T-helper 1 cell treated with Interleukin-12 subunit alpha and Interleukin-12 subunit beta and Interleukin-4 antibody, amounts not matched to agents 30 ng/mL and 1 ng/mL, for 36 hours (primary cell): ENCODE measurements at regions not wholly inside any gene's neighbourhood (a gene's known extent, or its start where the extent isn't known, plus 50 kb on each side); places are given as distances from the start of the nearest gene placed in this dataset.

Experiments
- intact Hi-C: fragments of 100-400 bp; cut with micrococcal nuclease; formaldehyde crosslinking; loops from one replicate; pipeline ENCODE4 v1.15.1; 2024

DNA sequence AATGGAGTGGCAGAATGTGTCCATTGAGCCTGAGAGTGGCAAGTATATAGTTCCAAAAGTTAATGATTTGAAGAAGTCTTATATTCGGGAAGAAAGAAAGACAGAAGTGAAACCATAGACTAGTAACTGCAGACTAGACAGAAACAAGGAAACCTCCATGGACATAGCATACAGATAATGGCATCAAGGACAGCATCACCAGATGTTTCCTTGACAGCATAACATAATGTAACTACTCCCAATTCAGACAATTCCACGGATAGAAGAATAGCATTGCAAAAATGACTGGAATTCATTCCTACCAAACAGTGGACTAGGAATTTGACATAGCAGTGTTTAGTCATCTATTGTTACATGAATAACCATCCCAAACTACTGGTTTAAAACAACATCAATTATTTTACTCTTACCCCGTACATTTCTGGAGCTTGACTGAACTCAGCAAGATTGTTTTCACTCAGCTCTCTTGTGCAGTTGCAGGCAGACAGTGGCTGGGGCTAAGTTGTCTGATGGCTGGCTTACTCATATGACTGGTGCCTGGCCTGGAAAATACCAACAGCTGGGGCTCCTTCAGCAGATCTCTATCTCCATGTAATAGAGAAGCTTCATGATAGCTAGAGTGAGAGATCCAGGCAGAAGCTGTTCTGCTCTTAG lies 109.7 kb upstream of the GADL1 start:
- intact Hi-C loops = no loop called here

DNA sequence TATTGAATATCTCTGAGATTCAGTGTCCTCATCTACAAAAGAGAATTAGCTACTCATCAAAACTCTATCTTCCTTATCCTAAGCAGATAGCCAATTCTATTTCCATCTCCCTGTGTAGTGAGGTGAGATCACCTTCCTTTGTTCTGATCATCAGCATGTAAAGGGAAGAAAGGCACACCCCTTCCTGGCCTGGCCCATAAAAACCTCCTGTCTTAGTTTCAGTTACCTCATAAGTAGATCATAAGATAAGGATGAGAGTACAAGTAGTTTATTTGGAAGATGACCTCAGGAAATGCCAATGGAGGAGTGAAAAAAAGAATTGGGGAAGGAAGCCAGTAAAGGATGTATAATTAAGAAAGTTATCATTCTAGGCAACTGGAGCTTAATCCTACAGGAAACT lies 114.5 kb upstream of the GADL1 start:
- intact Hi-C loops = no loop called here

DNA sequence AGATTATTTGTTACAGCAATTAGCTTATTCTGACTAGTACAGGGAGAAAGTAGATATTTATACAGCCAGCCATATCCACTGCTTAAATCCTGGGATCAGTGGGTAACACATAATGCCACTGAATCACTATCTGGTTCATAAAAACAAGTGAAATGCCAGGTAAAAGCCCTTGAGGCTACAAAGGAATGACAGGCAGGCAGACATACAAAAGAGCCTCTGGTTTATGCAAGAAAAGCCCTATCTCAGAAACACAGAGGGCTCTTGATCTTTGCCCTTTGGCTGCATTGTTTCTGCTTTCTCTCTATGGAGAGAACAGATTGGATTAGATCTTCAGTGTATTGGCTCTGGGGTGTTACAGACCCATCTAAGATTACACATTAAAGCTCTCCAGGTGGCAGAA lies 115.4 kb upstream of the GADL1 start:
- intact Hi-C loops = no loop called here

DNA sequence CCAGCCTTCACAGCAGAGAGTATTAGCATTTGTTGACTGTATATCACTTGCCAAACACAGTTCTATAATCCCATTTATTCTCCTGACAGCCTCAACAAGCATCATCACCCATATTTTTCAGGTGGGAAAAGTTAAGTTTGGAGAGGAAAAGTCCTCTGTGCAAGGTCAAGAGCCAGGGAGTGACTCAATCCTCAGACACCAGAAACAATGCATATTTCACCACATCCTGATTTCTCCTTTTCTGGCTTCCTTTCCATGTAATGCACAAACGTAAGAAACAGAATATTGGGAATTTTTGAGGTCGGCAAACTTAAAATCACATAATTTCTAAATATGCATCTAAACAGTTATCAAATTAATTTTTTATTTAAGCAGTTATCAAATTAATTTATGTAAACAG lies 116.0 kb upstream of the GADL1 start:
- intact Hi-C loops = no loop called here

DNA sequence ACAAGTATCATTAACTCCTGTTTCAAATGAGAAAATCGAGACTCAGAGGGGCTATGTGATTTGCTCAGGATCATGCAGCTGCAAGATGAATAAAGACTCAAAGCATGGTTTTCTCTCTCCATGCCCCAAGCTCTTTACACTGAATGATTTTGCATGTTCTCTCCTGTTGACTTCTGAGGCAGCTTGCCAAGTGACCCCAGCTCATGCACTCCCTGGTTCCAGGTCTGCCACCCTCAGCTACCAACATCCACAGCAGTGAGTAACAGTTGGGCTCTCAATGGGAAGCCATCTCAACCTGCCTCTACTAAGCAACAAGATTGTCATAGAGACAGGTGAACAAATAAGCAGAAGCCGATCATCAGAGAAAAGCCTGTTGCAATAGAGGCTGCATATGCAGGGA lies 116.9 kb upstream of the GADL1 start:
- intact Hi-C loops = no loop called here

DNA sequence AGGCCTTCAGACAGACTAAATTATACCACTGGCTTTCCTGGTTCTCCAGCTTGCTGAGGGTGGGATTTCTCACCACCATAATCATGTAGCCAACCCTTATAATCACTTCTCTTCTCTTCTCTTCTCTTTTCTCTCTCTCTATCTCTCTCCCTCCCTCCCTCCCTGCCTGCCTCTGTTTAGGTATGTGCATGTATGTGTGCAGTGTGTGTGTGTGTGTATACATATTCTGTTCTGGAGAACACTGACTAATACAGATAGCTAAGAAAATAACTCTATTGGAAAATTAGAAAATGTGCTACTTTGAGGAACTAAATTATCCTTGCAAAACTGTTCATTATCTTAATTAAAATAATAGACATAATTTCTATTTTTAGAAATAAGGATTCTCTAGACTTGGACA lies 118.6 kb upstream of the GADL1 start:
- intact Hi-C loops = no loop called here

DNA sequence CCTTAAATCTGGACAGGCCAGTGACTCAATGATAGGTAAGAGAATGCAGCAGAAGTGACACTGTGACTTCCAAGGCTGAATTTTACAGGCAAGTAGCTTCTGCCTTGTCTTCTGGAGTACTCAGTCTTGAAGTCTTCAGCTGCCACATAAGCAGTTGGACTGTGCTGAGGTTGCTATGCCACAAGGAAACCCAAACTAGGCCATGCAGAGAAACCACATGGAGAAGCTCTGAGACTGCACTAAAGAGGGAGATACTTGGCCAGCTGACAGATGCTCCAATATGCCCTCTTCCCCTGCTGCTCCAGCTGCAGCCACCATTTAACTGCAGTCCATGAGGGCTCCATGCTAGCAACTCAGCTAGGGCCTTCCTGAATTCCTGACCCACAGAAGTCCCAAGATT lies 119.4 kb upstream of the GADL1 start:
- intact Hi-C loops = no loop called here

DNA sequence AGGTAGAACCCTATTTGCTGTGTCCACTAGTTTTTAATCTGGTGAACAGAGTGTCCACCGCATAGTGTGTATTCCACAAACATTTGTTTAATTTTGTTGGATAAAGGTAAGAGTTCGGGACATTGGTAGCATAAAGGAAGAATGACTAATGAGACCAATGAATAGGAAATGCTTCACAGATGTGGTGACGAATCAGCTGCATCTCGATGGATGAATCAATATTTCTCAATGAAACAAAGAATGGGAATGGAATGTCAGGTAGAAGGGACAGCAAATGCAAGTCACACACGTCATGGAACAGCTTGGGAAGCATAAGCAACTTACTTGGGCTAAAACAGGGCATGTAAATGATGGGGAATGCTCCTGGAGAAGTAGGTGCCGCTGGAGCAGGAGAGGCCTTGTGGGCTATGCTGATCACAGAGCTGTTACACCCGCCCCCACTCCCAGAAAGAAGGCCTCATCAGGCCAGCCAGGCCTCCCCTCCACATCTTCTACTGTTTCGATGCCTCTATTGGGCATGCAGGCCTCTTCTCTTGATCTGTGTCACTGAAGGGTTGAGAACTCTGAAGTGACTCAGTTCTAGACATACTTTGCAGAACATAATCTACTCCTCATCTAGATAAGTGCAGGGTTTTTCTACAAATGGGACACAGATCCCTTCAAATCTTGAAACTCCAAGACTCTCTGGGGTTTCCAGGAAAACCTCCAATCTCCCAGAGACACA lies 120.0 kb upstream of the GADL1 start:
- intact Hi-C loops = no loop called here

DNA sequence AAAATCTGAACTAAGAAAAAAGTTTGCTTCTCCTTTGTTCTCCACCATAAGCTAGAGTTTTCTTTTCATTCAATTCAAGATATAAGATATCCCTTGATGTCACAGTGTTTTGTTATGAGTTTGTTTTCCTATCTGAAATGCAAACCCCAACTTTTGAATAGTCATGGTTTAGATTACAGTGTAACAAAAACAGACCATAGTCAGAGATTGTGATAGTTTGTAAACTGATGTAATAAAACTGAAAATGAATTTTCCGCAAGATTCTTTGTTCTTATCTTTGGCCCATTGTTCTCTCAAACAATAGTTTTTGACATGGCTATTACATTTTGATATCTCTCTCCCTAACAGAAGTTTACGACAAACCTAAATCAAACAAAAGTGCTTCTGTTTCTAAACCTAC lies 121.7 kb upstream of the GADL1 start:
- intact Hi-C loops = no loop called here

DNA sequence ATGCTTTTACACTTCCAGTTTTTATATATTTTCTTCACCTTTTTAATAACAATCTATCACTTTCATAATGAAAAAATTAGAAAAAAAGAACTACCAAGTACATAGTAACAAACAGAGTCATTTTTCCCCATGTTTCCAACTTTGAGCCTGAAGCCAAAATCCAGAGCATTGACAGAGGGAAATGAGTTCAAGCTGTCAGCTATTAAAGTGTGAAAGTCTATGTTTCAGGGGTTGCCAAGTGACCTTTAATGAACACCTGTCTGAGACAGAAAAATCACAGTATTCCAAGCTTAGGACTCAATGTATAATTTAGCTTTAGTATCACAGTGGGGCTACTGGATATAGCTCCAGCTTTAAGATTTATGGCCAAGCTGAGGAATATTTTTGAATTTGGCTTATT lies 128.3 kb upstream of the GADL1 start:
- intact Hi-C loops = no loop called here

DNA sequence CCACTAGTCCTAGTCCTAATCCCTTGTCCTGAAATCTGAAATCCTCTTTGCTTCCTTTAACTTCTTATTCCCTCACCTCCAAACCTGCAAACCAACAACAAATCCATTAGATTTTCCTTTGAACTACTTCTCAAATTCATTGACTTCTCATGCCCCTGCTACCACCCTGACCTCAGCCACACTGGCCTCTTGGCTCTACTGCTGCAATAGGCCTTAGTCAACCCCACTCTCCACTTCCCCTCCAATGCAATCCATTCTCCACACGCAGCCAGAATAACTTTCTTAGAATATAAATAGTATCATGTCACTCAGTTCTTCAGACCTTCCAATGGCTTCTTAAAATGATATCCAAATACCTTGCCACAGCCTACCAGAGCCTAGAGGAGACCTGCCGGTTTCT lies 131.1 kb upstream of the GADL1 start:
- intact Hi-C loops = no loop called here

DNA sequence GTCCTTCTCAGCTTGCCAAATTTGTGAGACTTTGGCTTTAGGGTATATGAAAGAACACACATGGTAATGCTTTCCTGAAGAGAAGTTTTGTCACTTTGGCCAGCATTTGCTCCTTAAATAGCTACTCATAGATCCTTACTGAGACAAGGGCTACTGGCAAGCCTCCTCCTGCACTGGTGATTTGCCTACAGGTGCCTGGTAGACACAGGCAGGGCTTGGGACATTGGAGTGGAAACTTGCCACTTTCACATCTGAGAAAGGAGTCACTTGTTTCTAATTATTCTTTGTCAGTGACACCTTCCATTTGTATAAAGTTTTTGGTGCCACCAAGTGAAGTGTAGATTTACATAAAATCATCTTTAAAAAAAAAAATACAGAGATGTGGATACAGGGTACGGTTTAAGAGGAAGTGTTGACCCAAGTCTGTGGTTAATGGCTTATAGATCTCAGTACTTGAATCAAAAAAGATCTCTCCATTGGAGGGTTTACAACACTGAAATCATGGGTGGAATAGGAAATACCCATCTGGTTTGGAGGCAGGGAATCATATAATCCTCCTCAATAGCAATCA lies 132.8 kb upstream of the GADL1 start:
- intact Hi-C loops = no loop called here

DNA sequence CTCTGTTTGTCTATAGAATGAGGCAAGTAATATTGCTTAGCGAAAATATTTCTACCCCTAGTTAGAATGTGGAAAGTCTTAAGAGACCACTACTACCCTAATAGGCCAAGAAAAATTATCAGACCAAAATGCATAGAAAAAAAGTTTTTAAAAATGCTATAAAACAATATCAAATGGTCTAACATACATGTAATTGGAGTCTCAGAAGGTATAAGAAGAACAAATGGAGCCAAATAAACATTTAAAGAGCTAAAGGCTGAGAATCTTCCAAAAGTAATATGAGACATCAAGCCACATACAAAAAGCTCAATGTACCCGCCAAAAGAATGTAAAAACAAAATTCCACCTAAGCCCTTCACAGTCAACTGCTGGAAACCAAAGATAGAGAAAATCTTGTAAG lies 133.5 kb upstream of the GADL1 start:
- intact Hi-C loops = no loop called here

DNA sequence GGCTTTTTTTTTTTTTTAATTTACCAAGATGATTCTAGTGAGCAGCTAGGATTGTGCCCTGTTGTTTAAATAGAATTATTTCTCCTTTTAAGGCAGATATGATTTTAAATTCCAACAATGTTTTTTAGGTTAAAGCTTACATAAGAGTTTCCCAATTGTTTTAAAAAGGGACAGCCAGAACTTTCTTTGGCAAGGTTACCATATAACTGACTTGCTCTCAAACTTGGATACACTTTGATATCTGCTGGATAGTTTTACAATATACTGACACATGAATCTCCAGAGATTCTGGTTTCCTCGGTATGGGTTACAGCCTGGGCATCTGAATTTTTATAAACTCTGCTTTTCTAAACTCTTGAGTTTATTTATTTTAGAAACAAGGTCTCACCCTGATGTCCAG lies 134.3 kb upstream of the GADL1 start:
- intact Hi-C loops = no loop called here

DNA sequence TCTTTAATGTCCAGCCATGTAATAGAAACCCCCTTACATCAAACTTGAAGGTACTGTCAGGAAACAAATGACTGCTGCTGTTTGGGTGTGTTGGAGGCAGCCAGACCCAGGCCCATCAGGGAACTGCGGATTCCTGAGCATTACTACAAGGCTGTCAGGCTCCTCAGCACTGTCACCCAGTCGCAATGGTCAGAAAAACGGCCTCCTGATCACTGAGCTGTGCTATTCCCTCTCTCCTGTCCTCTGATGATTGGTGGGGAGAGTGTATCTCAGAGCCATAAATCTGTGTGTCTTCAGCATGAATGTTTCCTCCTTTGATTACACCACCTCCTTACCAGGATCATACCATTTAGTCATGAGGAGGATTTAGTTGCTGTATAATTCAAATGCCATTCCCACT lies 135.2 kb upstream of the GADL1 start:
- intact Hi-C loops = no loop called here

DNA sequence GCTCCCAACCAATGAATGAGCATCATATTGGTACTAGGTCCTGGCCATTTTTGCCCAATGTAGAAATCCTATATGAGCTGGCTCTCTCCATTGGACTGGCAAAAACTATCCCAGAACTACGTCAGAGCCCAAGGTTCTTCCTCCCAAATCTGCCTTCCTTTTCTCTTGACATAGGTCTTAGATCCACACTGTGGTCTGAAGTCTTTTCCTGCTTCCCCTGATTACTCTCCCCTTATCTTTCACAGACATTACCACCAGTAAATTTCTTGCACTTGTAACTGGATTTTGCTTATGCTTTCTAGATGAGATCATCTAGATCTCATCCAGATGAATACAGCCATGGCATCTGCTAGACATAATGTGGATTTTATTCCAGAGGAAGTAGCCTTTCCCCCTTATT lies 141.2 kb upstream of the GADL1 start:
- intact Hi-C loops = no loop called here

DNA sequence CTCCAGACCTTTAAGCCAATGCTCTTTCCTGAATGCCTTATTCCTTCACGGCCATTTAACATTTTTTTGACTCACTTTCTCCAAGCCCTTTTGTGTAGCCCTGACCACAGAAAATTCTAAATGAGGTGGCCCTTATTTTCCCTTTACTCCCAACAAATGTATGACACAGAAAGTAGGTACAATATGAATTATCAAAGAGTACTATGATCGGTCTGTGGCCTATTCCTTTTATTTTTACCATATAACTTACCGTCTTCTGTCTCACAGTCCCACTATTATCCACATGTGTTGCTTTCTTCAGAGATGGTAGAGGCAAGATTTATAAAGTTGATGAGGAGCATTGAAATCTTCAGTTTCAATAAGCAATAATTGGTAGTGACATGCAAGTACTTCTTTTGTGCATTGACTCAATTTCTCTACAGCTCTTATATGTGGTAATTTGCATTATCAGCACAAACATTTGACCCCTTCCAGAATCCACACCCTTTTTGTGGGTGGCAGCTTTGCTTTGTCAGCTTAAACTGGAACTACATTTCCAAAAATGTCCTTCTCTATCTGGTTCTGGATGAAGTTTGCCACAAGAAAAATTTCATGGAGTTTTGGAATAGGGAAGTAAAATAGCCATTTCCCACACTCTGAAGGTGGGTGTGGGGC lies 143.8 kb upstream of the GADL1 start:
- intact Hi-C loops = no loop called here

DNA sequence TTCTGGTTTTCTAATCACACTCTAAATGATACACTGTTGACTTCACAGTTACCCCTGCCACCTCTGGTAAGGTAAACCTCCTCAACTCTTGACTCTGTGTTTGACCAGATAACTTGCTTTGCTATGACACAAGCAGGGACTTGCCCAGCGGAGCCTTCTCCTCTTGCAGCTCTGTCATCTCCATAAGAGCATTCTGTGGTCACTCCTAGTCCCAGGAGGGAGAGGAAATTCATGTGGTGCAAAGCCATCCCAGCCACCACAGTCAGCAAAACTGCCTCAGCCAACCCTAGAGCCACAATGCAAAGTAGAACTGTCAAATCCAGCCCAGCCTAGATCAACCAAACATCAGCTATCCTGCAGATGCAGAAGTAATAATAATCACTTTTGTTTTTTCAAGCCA lies 144.7 kb upstream of the GADL1 start:
- intact Hi-C loops = no loop called here

DNA sequence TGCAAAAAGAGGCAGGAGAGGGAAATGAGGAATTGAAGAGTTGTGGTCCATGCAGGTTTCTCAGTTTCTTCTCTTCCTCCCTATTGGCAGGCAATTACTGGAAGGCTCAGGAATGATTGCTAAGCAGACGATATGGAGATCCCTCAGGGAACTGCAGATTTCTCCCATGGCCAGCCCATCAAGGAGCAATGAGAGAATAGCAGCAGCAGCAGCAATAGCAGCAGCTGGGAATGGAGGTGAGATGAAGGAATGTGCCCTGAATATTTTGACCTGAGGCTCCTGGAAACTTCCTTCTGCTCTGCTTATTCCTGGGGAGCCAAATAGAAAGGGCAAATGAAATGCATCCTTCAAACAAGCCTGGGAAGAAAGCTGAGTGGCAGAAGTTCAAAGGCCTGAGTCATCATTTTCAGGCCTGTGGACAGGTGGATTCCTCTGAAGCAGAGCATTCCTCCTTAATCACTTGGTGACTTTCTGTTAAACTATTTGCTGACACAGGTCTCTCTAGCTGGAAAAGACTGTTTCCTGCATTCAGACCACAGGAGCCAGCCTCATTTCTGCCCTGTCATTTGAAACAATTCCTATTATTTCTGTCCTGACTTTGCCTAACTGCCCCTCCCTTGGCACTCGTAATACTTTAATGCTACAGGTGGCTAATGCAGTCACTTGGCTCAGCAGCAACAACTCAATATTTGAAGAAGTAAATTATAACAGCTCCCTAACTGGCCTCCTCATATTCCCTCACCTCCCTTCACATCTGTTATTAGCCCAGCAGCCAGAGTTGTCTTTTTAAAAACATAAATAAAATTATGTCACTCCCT lies 146.9 kb upstream of the GADL1 start:
- intact Hi-C loops = no loop called here

DNA sequence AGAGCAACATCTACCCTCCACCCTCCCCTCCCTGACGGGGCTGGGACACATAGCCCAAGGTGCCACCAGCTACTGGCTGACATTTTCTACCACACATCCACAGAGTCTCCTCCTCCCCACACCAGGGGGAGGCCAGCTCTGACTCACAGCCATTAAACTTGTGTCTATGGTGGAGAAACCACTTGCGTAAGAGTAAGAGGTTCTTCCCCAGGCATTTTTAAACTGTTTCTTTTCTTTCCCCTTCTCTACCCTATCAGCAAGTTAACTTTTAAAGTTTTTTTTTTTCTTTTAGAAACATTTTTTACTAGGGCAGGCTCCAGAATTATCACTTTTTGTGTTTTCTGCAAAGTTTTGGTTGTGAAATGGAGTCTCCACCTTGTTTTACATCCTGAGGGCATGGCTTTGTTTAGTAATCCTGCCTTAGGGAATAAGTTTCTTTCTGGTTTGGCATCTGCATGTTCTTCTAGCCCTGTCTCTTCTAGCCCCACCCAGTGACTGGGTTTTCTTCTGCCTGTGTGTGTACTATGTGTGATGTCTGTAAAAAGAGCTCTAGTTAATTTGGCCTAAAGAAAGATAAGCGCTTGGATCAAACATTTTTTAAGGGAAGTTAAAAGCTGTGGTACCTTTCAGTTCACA lies 148.8 kb upstream of the GADL1 start:
- intact Hi-C loops = no loop called here

DNA sequence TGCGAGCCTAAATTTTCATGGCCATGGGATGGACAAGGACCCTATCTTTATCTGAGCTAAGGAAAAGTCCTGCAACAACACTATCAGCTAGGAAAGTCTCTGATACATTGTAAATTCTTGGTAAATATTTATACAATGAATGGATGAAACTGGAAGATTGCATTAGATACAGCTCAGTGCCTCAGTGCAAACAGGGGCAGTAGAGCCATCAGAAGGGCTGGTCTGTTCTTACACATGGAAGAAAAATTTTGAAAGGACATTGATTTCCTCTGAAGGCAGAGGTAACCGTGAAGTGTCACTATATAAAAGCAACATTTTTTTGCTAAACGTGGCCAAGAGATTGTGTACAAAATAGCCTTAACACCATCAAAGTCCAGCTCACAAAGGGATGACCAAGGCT lies 153.2 kb upstream of the GADL1 start:
- intact Hi-C loops = no loop called here
